NOMO-1 treated with DMSO at 0.1 percent for 48 hours (cell line): ENCODE measurements at regions not wholly inside any gene's neighbourhood (a gene's known extent, or its start where the extent isn't known, plus 50 kb on each side); places are given as distances from the start of the nearest gene placed in this dataset.

Source experiments
- DNase-seq: peaks from one replicate; lab custom pipeline; 2025; ENCODE audit not compliant: unreplicated experiment; lab: John Stamatoyannopoulos, UW

DNA sequence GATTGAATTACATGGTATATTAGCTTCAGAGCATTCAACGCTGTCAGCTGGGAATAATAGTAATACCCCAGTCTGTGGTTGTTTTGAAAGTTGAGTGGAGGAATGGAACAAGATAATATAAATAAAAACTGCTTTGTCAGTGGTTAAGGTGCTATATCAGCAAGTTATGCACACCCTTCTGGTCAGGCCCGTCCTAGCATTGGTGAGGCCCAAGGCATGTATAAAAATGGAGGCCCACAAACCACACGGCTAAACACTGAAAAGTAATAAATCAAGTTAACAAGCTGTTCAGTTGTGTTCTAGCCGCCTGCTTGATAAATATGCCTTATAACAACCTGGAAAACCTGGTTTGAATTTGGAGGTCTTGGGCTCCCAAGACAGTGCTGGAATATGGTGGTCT is 77.4 kb downstream of the PSMG1 start:
- peak; percentile 69 for DNase-seq

- peak; percentile 89 for DNase-seq
These were observed 77.9 kb downstream of the PSMG1 start for GRCh38 chr21:39105341-39105765.

DNA sequence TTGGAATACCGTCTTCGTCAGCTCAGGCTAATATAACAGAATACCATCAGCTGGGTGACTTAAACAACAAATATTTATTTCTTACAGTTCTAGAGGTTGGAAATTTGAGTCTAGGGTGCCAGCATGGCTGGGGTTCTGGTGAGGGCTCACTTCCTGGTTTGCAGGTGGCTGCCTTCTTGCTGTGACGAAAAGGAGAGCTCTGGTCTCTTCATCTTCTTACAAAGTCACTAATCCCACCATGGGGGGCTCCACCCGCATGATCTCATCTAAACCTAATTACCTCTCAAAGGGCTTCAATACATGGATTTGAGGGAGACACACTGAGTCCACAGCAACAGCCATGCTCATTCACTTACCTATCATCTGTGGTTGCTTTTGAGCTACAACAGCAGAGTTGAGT is 78.3 kb downstream of the PSMG1 start:
- DNase-seq = peak; percentile 52

DNA sequence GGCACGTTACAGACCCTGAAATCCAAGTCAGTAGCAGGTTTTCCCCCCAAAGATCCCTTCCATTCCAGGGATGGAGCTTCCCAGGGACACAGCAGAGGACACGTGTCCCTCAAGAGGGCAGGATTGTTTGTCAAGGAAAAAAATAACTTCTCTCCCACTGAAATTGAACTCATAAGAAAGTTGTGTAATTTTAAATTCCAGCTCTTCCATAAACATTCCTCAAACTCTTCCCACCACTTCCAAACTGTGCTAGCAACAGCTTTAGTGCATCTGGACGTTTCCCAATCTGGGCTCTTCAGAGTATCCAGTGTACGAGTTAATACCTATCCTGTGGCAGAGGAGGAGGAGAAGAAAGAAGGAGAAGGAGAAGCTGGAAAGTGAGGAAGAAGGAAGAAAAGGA is 79.6 kb downstream of the PSMG1 start:
- DNase-seq = no peak

GRCh38 chr21:39099859-39100258 is 83.4 kb downstream of the PSMG1 start:
- DNase-seq = no peak

GRCh38 chr21:39098696-39099200 is 84.5 kb downstream of the PSMG1 start:
- no peak for DNase-seq

DNA sequence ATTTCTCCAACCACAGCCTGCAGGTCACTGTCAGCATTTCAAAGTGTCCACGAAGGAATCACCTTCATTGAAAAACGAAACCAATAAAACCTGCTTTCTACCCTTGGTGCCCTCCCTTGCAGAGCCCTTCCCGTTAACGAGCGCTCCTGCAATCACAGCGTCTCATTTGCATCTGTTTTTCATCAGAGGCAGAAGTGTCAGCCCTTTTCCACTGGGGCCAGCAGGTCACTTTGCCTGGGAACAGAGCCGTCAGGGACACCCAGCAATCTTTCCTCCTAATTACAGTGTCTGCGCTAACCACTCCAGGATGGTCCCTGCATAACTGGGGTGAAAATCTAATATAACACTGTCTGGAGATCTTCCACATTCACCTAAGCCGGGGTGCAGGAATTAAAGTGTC is 85.3 kb downstream of the PSMG1 start:
- DNase-seq = no peak

- peak; percentile 84 for DNase-seq
These were observed 85.9 kb downstream of the PSMG1 start for GRCh38 chr21:39097335-39097861.

- no peak for DNase-seq
These were observed 86.5 kb downstream of the PSMG1 start for GRCh38 chr21:39096754-39097153.

GRCh38 chr21:39095681-39096080 is 87.6 kb downstream of the PSMG1 start:
- no peak for DNase-seq

GRCh38 chr21:39094847-39095579 is 88.2 kb downstream of the PSMG1 start:
- DNase-seq = peak; percentile 76

- peak; percentile 90 for DNase-seq
These were observed 89.0 kb downstream of the PSMG1 start for GRCh38 chr21:39094087-39094780.

GRCh38 chr21:39093526-39093925 is 89.7 kb downstream of the PSMG1 start:
- DNase-seq = no peak

GRCh38 chr21:39088831-39089380 is 94.3 kb downstream of the PSMG1 start:
- no peak for DNase-seq

- no peak for DNase-seq
These were observed 95.2 kb downstream of the PSMG1 start for GRCh38 chr21:39088031-39088370.

- DNase-seq = no peak
These were observed 95.8 kb downstream of the PSMG1 start for GRCh38 chr21:39087238-39088030.

GRCh38 chr21:39086547-39086946 is 96.7 kb downstream of the PSMG1 start:
- DNase-seq = no peak

- DNase-seq = no peak
These were observed 97.3 kb downstream of the PSMG1 start for GRCh38 chr21:39085843-39086405.

GRCh38 chr21:39084979-39085729 is 98.1 kb downstream of the PSMG1 start:
- DNase-seq = no peak

DNA sequence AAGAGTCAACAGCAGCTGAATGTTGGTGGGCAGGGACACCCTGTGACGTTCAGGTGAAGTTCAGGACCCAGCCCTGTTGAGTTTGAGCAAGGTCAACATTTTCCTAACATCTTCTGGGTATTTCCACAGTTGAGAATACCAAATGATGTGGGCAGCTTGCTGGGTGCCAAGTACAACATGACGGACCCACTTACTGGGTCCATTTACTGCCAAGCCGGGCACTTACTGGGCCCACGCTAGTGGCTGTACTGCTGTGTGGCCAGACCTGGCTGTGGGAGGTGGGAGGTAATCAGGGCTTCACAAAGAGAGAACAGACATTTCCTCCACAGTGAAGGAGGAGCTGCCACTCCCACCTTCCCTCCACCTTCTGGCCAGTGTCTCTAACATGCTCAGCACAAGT is 99.2 kb downstream of the PSMG1 start:
- no peak for DNase-seq
